K562 (cell line): ENCODE measurements at regions not wholly inside any gene's neighbourhood (a gene's known extent, or its start where the extent isn't known, plus 50 kb on each side); places are given as distances from the start of the nearest gene placed in this dataset.

Source experiments
- CHD7 ChIP-seq: fragments of 200-600 bp; sonication (generic); IDR thresholded peaks from one replicate; pipeline ENCODE4 v1.6.1; 2012; ENCODE audit warnings: mild to moderate bottlenecking, low read depth, low read length, inconsistent platforms
- E4F1 ChIP-seq: fragments of 250-450 bp; sonication (Bioruptor Pico); IDR thresholded peaks from 2 replicates; pipeline ENCODE4 v1.5.0; 2021; ENCODE audit warnings: mild to moderate bottlenecking, borderline replicate concordance

GRCh38 chr15:26128611-26129140 lies 265.5 kb upstream of the ATP10A start (continued):
- TF ChIP-seq E4F1 (CRISPR knock-in tag) (no peak), CHD7 (no peak)
